Skeletal muscle tissue (tissue), 3 donors: ENCODE measurements at regions not wholly inside any gene's neighbourhood (a gene's known extent, or its start where the extent isn't known, plus 50 kb on each side); places are given as distances from the start of the nearest gene placed in this dataset.
"Not testable (repeated sequence)": the region's sequence is repeated elsewhere in the genome, so short reads cannot be mapped to it uniquely, and the experiment has no call there.

Source experiments
- H3K27ac ChIP-seq: one replicate; pipeline ENCODE4 v1.7.0; 2013; ENCODE audit warnings: mild to moderate bottlenecking, low read depth, low read length, inconsistent platforms
- H3K27me3 ChIP-seq, 3 donors: one replicate each; pipeline ENCODE4 v1.7.0; 2013; ENCODE audit warnings: low read length in 3 of 3; ENCODE audit not compliant: control insufficient read depth in 3 of 3, insufficient read depth in 3 of 3
- H3K36me3 ChIP-seq, 3 donors: one replicate each; pipeline ENCODE4 v1.7.0; 2013; ENCODE audit warnings: low read length in 3 of 3; ENCODE audit not compliant: control insufficient read depth in 3 of 3, insufficient read depth in 3 of 3
- H3K4me1 ChIP-seq, 3 donors: one replicate each; pipeline ENCODE4 v1.7.0; 2013; ENCODE audit warnings: low read length in 3 of 3, mild to moderate bottlenecking in 3 of 3; ENCODE audit not compliant: control insufficient read depth in 3 of 3, insufficient read depth in 3 of 3
- H3K4me3 ChIP-seq, 3 donors: one replicate each; pipeline ENCODE4 v1.7.0; 2013; ENCODE audit warnings: low read length in 3 of 3
- H3K9ac ChIP-seq, 3 donors: one replicate each; pipeline ENCODE4 v1.7.0; 2013; ENCODE audit warnings: low read length in 3 of 3, mild to moderate bottlenecking in 3 of 3, moderate library complexity in 2 of 3, low read depth in 1 of 3
- H3K9me3 ChIP-seq, 3 donors: one replicate each; pipeline ENCODE4 v1.7.0; 2013; ENCODE audit warnings: low read length in 3 of 3; ENCODE audit not compliant: control insufficient read depth in 3 of 3
- donor health status: Osteomylitis.

- H3K27ac ChIP-seq: peak overlapping the region; percentile 23
- H3K36me3 ChIP-seq: no peaks in the 10 kb centered on the region
- H3K9ac ChIP-seq: no peak overlapping the region
- peaks cover 55 to 65% (median 57%) of the 10 kb centered on the region in 3 donors for H3K4me1 ChIP-seq
- H3K27me3 ChIP-seq: peaks cover 0 to 3% (median 0%) of the 10 kb centered on the region in 3 donors
- no peak overlapping the region for H3K4me3 ChIP-seq
- no peaks in the 10 kb centered on the region for H3K9me3 ChIP-seq
These were observed 180.4 kb downstream of the SMAD6 start for GRCh38 chr15:66882251-66883020.

- peaks cover 0 to 3% (median 0%) of the 10 kb centered on the region in 3 donors for H3K27me3 ChIP-seq
- peaks cover 47 to 55% (median 50%) of the 10 kb centered on the region in 3 donors for H3K4me1 ChIP-seq
- peak overlapping the region; percentile 50 for H3K27ac ChIP-seq
- H3K9me3 ChIP-seq: no peaks in the 10 kb centered on the region
- no peak overlapping the region for H3K4me3 ChIP-seq
- H3K9ac ChIP-seq: no peak overlapping the region
- no peaks in the 10 kb centered on the region for H3K36me3 ChIP-seq
These were observed 181.4 kb downstream of the SMAD6 start for GRCh38 chr15:66883284-66883911.

GRCh38 chr15:66884115-66884622, 181.2 kb upstream of the SMAD3 start:
- H3K9ac ChIP-seq: no peak overlapping the region
- peaks cover 0 to 3% (median 0%) of the 10 kb centered on the region in 3 donors for H3K27me3 ChIP-seq
- peaks cover 41 to 48% (median 43%) of the 10 kb centered on the region in 3 donors for H3K4me1 ChIP-seq
- no peak overlapping the region for H3K4me3 ChIP-seq
- H3K36me3 ChIP-seq: no peaks in the 10 kb centered on the region
- H3K27ac ChIP-seq: peak overlapping the region; percentile 50
- no peaks in the 10 kb centered on the region for H3K9me3 ChIP-seq

DNA sequence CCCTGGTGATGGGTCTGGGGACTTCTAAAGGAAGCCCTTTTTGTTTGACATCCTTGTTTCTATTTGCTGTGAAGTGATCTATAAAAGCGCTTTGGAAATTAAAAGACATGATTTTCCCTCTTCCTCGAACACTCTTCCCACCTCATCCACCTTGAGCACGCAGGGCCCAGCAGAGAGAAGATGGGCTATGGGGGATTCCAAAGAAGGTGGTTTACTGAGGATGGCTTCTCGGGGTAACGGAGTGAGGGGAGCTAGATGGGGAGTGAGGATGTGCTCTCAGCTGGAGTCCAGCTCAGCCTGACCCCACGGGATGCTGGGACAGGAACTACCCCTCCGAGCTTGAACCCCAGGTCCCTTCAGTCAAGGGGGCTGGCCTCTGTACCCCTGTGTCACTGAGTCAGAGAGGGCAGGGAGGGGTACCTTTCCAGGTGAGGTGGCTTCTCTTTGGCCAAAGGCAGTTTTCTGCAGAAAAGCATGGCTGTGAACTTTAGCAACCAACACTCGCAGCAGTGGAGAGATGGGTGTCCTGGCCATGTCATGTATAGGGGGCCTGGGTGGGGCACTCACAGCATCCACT, 180.7 kb upstream of the SMAD3 start:
- Histone ChIP-seq H3K4me3 (no peak overlapping the region), H3K9ac (no peak overlapping the region), H3K36me3 (no peaks in the 10 kb centered on the region), H3K27me3 (peaks cover 0 to 3% (median 0%) of the 10 kb centered on the region in 3 donors), H3K9me3 (no peaks in the 10 kb centered on the region), H3K4me1 (peaks cover 39 to 43% (median 40%) of the 10 kb centered on the region in 3 donors), H3K27ac (no peak overlapping the region)

DNA sequence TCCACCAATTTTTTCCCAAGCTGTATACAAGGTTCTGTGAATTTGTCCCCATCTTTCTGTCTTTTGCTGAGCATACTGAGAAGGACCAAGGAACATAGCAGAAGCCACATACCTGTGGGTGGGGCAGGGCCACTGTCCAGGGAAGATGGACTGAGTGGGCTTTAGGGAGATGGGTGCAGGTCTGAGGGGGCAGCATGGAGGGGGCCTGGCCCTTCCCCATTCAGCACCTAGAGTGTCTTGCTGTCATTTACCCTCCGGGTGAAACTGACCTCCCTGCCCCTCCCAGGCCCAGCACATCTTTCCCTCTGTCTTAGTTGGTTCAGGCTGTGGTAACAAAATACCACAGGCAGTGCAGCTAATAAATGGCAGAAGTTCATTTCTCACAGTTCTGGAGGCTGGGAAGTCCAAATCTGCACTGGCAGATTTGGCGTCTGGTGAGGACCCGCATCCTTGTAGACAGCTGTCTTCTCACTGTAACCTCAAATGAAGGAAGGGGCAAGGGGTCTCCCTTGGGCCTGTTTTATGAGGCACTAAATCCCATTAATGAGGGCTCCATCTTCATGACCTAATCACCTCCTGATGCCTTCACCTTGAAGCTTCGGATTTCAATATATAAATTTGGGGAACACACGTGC, 180.0 kb upstream of the SMAD3 start:
- H3K4me1 ChIP-seq: peaks cover 34 to 40% (median 39%) of the 10 kb centered on the region in 3 donors
- H3K4me3 ChIP-seq: no peak overlapping the region
- no peaks in the 10 kb centered on the region for H3K36me3 ChIP-seq
- no peaks in the 10 kb centered on the region for H3K9me3 ChIP-seq
- H3K9ac ChIP-seq: no peak overlapping the region
- peaks cover 0 to 3% (median 0%) of the 10 kb centered on the region in 3 donors for H3K27me3 ChIP-seq
- no peak overlapping the region for H3K27ac ChIP-seq

- H3K4me3 ChIP-seq: no peak overlapping the region
- no peaks in the 10 kb centered on the region for H3K36me3 ChIP-seq
- no peak overlapping the region for H3K9ac ChIP-seq
- peaks cover 33 to 37% (median 33%) of the 10 kb centered on the region in 3 donors for H3K4me1 ChIP-seq
- peaks cover 0 to 3% (median 0%) of the 10 kb centered on the region in 3 donors for H3K27me3 ChIP-seq
- no peaks in the 10 kb centered on the region for H3K9me3 ChIP-seq
- no peak overlapping the region for H3K27ac ChIP-seq
These were observed 179.1 kb upstream of the SMAD3 start for GRCh38 chr15:66886241-66886675.

DNA sequence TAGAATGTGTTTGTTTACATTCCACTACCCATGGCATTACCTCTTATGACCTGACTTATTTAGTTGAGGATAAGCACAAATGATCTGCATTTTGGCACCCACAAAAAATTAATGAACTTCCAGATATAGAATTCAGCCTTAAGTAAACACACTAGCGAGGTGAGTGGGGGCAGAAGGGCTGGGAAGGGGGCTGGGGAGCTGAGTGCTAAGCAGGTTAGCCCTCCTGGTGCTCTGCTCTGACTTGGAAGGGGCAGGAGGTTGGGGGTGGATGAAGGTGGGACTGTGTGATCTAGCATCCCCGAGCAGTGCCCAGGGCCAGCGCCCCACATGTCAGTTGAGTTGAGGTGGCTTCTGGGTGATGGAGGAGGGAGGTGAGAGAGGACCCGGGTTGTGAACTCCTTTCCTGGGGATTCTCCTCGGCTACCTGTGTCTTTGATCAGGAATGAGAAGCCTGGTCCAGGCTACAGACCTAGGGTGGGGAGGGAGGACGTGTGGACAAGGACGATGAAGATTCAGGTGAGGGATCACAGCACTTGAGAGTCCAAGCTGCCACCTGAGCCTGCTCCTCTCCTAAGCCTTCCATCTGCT, 178.6 kb upstream of the SMAD3 start:
- H3K4me3 ChIP-seq: no peak overlapping the region
- H3K9ac ChIP-seq: no peak overlapping the region
- peaks cover 0 to 3% (median 0%) of the 10 kb centered on the region in 3 donors for H3K27me3 ChIP-seq
- H3K9me3 ChIP-seq: no peaks in the 10 kb centered on the region
- peaks cover 29 to 32% (median 29%) of the 10 kb centered on the region in 3 donors for H3K4me1 ChIP-seq
- no peak overlapping the region for H3K27ac ChIP-seq
- no peaks in the 10 kb centered on the region for H3K36me3 ChIP-seq

- not testable (repeated sequence) for H3K27me3 ChIP-seq, H3K9me3 ChIP-seq, H3K9ac ChIP-seq, H3K4me1 ChIP-seq, H3K4me3 ChIP-seq, H3K27ac ChIP-seq, H3K36me3 ChIP-seq
These were observed 176.1 kb upstream of the SMAD3 start for GRCh38 chr15:66889298-66889697.

DNA sequence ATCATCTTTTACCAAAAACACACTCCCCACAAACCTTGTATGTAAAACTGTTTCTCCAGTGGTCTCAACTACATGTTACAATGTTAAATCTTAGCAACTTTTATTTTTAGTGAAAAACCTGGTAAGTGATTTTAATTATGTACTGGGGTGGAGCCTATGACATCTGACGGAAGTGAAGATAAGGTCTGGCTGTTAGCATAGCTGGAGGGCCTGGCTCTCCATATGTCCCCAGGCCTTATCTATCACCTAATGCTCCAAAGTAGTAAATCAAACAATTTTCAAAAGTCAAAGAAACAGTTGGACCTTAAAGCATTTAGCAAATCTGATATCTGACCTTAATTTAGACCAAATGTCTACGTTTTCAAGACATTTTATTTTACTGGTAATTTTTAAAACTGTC, 173.6 kb upstream of the SMAD3 start:
- H3K9ac ChIP-seq: no peak overlapping the region
- no peaks in the 10 kb centered on the region for H3K36me3 ChIP-seq
- peaks cover 0 to 2% (median 0%) of the 10 kb centered on the region in 3 donors for H3K27me3 ChIP-seq
- no peak overlapping the region for H3K4me3 ChIP-seq
- H3K4me1 ChIP-seq: peaks cover 0 to 2% (median 0%) of the 10 kb centered on the region in 3 donors
- H3K27ac ChIP-seq: no peak overlapping the region
- no peaks in the 10 kb centered on the region for H3K9me3 ChIP-seq
